ENCODE measurements at regions not wholly inside any gene's neighbourhood (a gene's known extent, or its start where the extent isn't known, plus 50 kb on each side); places are given as distances from the start of the nearest gene placed in this dataset.
A peak's percentile ranks its signal among the peaks of the same experiment; 100 is the strongest.

DNA sequence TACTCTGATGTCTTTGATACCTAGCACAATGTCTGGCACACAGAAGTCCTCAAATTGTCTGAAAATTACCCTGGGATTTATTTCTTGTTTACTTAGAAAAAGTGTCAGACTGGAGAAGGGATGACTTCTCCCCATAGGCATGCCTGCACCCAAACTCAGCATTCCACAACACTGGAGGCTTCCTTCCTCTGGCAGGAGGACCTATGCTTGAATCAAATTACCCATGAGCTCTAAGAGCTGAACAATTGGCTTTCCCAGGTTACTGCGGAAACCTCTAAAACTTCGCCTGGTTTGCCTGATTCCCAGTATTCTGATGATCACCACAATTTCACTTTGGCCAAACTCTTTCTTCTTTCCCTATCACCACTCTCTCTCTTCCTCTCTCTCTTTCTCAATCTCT lies 217.4 kb downstream of the DIPK2A start:
- DNase-seq (ENCODE audit: low read depth, low spot score) = peak; percentile 1
- no peaks in the 10 kb centered on the region for H3K36me3 ChIP-seq (ENCODE audit: insufficient read depth, insufficient read length, low read length)
- no peak overlapping the region for H3K4me3 ChIP-seq (ENCODE audit: insufficient read length, low read depth)
- H3K9ac ChIP-seq (ENCODE audit: insufficient read length, low read depth) = no peak overlapping the region
- H3K9me3 ChIP-seq (ENCODE audit: insufficient read depth, low read length) = peaks cover 17% of the 10 kb centered on the region; the same call in 1 of the 2 replicates
- no peaks in the 10 kb centered on the region for H3K27me3 ChIP-seq (ENCODE audit: insufficient read depth, insufficient read length)
- TF ChIP-seq SUZ12 (IDR thresholded peaks at IDR 0.05; ENCODE audit: extremely low read depth, insufficient read depth, insufficient read length) (no peak), YY1 (IDR thresholded peaks at IDR 0.05; ENCODE audit: insufficient read depth, insufficient read length) (no peak), ZNF274 (IDR thresholded peaks at IDR 0.05; ENCODE audit: low read depth, low read length) (no peak)
- H3K4me1 ChIP-seq (ENCODE audit: insufficient read depth, insufficient read length) = no peaks in the 10 kb centered on the region

GRCh38 chr3:144197116-144197515 lies 225.5 kb downstream of the DIPK2A start:
- Histone ChIP-seq H3K36me3 (ENCODE audit: insufficient read depth, insufficient read length, low read length) (no peaks in the 10 kb centered on the region), H3K27me3 (ENCODE audit: insufficient read depth, insufficient read length) (no peaks in the 10 kb centered on the region), H3K4me1 (ENCODE audit: insufficient read depth, insufficient read length) (no peaks in the 10 kb centered on the region), H3K4me3 (ENCODE audit: insufficient read length, low read depth) (no peak overlapping the region), H3K9me3 (ENCODE audit: insufficient read depth, low read length) (0 out of 2 replicates have a peak, but pooled peaks cover 6% of the 10 kb centered on the region), H3K9ac (ENCODE audit: insufficient read length, low read depth) (no peak overlapping the region)
- no peak for DNase-seq (ENCODE audit: low read depth, low spot score)
- TF ChIP-seq ZNF274 (IDR thresholded peaks at IDR 0.05; ENCODE audit: low read depth, low read length) = no peak
- TF ChIP-seq SUZ12 (IDR thresholded peaks at IDR 0.05; ENCODE audit: extremely low read depth, insufficient read depth, insufficient read length) = no peak
- no peak for TF ChIP-seq YY1 (IDR thresholded peaks at IDR 0.05; ENCODE audit: insufficient read depth, insufficient read length)

GRCh38 chr3:144197582-144197981 lies 226.0 kb downstream of the DIPK2A start:
- Histone ChIP-seq H3K9ac (ENCODE audit: insufficient read length, low read depth) (no peak overlapping the region), H3K4me3 (ENCODE audit: insufficient read length, low read depth) (no peak overlapping the region), H3K36me3 (ENCODE audit: insufficient read depth, insufficient read length, low read length) (no peaks in the 10 kb centered on the region), H3K27me3 (ENCODE audit: insufficient read depth, insufficient read length) (no peaks in the 10 kb centered on the region), H3K4me1 (ENCODE audit: insufficient read depth, insufficient read length) (no peaks in the 10 kb centered on the region), H3K9me3 (ENCODE audit: insufficient read depth, low read length) (0 out of 2 replicates have a peak, but pooled peaks cover 6% of the 10 kb centered on the region)
- no peak for DNase-seq (ENCODE audit: low read depth, low spot score)
- no peak for TF ChIP-seq SUZ12 (IDR thresholded peaks at IDR 0.05; ENCODE audit: extremely low read depth, insufficient read depth, insufficient read length)
- no peak for TF ChIP-seq YY1 (IDR thresholded peaks at IDR 0.05; ENCODE audit: insufficient read depth, insufficient read length)
- TF ChIP-seq ZNF274 (IDR thresholded peaks at IDR 0.05; ENCODE audit: low read depth, low read length) = no peak

DNA sequence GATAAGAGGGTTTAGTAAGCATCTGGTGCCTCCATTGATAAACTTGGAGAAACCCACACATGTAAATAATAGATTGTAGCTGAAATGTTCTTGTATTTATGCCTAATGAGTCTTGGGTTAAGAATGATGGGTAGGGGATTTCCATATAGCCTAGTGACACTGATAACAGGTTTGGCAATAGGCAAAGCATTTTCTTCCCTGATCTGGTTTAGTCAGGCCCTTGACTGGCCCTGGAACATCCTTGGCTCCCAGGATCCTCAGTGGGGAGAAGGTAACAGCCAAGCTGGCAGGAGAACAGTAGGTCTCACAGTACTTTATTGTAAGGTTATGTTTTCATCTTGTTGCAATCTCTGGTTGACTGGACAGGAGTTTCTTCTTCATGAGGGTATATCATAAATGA lies 228.4 kb downstream of the DIPK2A start:
- DNase-seq (ENCODE audit: low read depth, low spot score) = no peak

DNA sequence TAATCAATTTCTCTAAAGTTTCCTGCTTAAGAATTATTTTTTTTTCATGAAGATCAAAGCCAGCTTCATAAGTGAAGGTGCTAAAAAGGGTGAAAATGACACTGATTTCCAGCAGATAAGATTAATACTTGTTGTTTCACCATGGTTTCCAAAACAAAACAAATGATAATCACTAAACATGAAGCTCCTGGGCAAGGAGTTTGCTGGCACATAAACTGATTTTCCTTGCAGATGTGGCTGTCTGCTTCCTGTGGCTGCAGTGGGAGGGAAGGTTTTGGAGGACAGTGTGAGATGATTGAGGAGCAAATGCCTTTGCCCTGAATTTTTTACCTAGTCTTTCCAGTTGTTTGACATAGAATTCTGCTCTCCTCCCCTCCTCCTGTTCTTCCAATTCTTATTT lies 228.8 kb downstream of the DIPK2A start:
- DNase-seq (ENCODE audit: low read depth, low spot score) = no peak
- no peaks in the 10 kb centered on the region for H3K36me3 ChIP-seq (ENCODE audit: insufficient read depth, insufficient read length, low read length)
- H3K4me3 ChIP-seq (ENCODE audit: insufficient read length, low read depth) = no peak overlapping the region
- no peaks in the 10 kb centered on the region for H3K9me3 ChIP-seq (ENCODE audit: insufficient read depth, low read length)
- H3K4me1 ChIP-seq (ENCODE audit: insufficient read depth, insufficient read length) = no peaks in the 10 kb centered on the region
- no peaks in the 10 kb centered on the region for H3K27me3 ChIP-seq (ENCODE audit: insufficient read depth, insufficient read length)
- no peak overlapping the region for H3K9ac ChIP-seq (ENCODE audit: insufficient read length, low read depth)
- TF ChIP-seq SUZ12 (IDR thresholded peaks at IDR 0.05; ENCODE audit: extremely low read depth, insufficient read depth, insufficient read length) (no peak), YY1 (IDR thresholded peaks at IDR 0.05; ENCODE audit: insufficient read depth, insufficient read length) (no peak), ZNF274 (IDR thresholded peaks at IDR 0.05; ENCODE audit: low read depth, low read length) (no peak)

More for the DNA sequence above, 228.4 kb downstream of the DIPK2A start:
- Histone ChIP-seq H3K4me1 (ENCODE audit: insufficient read depth, insufficient read length) (no peaks in the 10 kb centered on the region), H3K4me3 (ENCODE audit: insufficient read length, low read depth) (no peak overlapping the region), H3K36me3 (ENCODE audit: insufficient read depth, insufficient read length, low read length) (no peaks in the 10 kb centered on the region), H3K9ac (ENCODE audit: insufficient read length, low read depth) (no peak overlapping the region), H3K9me3 (ENCODE audit: insufficient read depth, low read length) (no peaks in the 10 kb centered on the region), H3K27me3 (ENCODE audit: insufficient read depth, insufficient read length) (no peaks in the 10 kb centered on the region)
- TF ChIP-seq YY1 (IDR thresholded peaks at IDR 0.05; ENCODE audit: insufficient read depth, insufficient read length) (no peak), SUZ12 (IDR thresholded peaks at IDR 0.05; ENCODE audit: extremely low read depth, insufficient read depth, insufficient read length) (no peak), ZNF274 (IDR thresholded peaks at IDR 0.05; ENCODE audit: low read depth, low read length) (no peak)

DNA sequence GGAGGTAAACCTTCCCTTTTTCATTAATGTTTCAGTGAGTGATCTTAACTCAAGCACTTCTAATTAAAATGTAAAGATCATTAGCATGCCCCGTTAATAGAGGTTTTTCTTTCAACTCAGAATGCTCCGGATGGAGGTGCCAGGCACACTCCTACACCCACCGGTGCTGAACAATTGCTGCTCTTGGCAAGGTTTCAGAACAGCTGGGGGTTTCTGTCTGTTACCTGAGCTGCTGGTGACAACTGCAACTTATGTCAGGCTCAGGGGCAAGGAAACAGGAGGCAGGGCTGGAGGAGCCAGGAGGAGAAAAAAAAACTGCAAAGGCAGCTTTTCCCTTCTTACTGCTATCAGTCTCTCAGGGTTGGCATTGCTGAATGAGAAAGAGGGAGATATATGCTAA lies 250.1 kb downstream of the DIPK2A start:
- no peaks in the 10 kb centered on the region for H3K4me1 ChIP-seq (ENCODE audit: insufficient read depth, insufficient read length)
- H3K27me3 ChIP-seq (ENCODE audit: insufficient read depth, insufficient read length) = no peaks in the 10 kb centered on the region
- no peaks in the 10 kb centered on the region for H3K9me3 ChIP-seq (ENCODE audit: insufficient read depth, low read length)
- DNase-seq (ENCODE audit: low read depth, low spot score) = no peak
- TF ChIP-seq SUZ12 (IDR thresholded peaks at IDR 0.05; ENCODE audit: extremely low read depth, insufficient read depth, insufficient read length) (no peak), YY1 (IDR thresholded peaks at IDR 0.05; ENCODE audit: insufficient read depth, insufficient read length) (no peak), ZNF274 (IDR thresholded peaks at IDR 0.05; ENCODE audit: low read depth, low read length) (no peak)
- no peaks in the 10 kb centered on the region for H3K36me3 ChIP-seq (ENCODE audit: insufficient read depth, insufficient read length, low read length)
- H3K9ac ChIP-seq (ENCODE audit: insufficient read length, low read depth) = no peak overlapping the region
- no peak overlapping the region for H3K4me3 ChIP-seq (ENCODE audit: insufficient read length, low read depth)

DNA sequence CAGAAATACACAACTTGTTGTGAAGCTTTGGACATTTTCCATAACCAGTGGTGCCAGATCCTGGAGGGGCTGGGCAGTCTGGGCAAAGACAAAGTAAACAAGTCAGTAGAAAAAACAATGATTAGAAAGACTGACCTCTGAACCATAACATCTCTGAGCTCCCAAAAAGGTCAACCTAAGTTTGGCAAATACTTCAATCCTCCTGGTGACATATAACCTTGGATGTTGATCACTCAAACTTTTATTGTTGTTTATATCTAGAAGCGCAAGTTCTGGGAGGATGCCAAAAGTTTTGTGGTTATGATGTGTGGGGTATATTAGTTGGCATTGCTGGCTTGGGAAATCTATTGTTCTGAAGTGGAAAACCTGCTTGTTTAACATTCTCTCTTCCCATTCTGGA lies 257.7 kb downstream of the DIPK2A start:
- H3K9me3 ChIP-seq (ENCODE audit: insufficient read depth, low read length) = no peaks in the 10 kb centered on the region
- DNase-seq (ENCODE audit: low read depth, low spot score) = no peak
- no peaks in the 10 kb centered on the region for H3K4me1 ChIP-seq (ENCODE audit: insufficient read depth, insufficient read length)
- no peaks in the 10 kb centered on the region for H3K36me3 ChIP-seq (ENCODE audit: insufficient read depth, insufficient read length, low read length)
- no peak overlapping the region for H3K9ac ChIP-seq (ENCODE audit: insufficient read length, low read depth)
- no peaks in the 10 kb centered on the region for H3K27me3 ChIP-seq (ENCODE audit: insufficient read depth, insufficient read length)
- no peak overlapping the region for H3K4me3 ChIP-seq (ENCODE audit: insufficient read length, low read depth)
- TF ChIP-seq ZNF274 (IDR thresholded peaks at IDR 0.05; ENCODE audit: low read depth, low read length) = no peak
- TF ChIP-seq SUZ12 (IDR thresholded peaks at IDR 0.05; ENCODE audit: extremely low read depth, insufficient read depth, insufficient read length) = no peak
- no peak for TF ChIP-seq YY1 (IDR thresholded peaks at IDR 0.05; ENCODE audit: insufficient read depth, insufficient read length)

Data from NT2/D1 (cell line).